KMS-11 (cell line): ENCODE measurements at regions not wholly inside any gene's neighbourhood (a gene's known extent, or its start where the extent isn't known, plus 50 kb on each side); places are given as distances from the start of the nearest gene placed in this dataset.

Experiments
- H2AFZ ChIP-seq: fragments of 200-600 bp; sonication (generic); 2 replicates; pipeline ENCODE4 v1.6.1; 2016; ENCODE audit warnings: antibody characterized with exemption, mixed run types, low read depth
- H3K27ac ChIP-seq: fragments of 200-600 bp; sonication (generic); 2 replicates; pipeline ENCODE4 v1.6.1; 2016; ENCODE audit warnings: mild to moderate bottlenecking, mixed run types
- H3K27me3 ChIP-seq: fragments of 200-600 bp; sonication (generic); 2 replicates; pipeline ENCODE4 v1.6.1; 2017; ENCODE audit warnings: mild to moderate bottlenecking, low read depth, mixed run types, moderate library complexity; ENCODE audit not compliant: insufficient read depth
- H3K36me3 ChIP-seq: fragments of 200-600 bp; sonication (generic); 2 replicates; pipeline ENCODE4 v1.6.1; 2017; ENCODE audit warnings: mild to moderate bottlenecking, mixed run types; ENCODE audit not compliant: insufficient read depth
- H3K4me1 ChIP-seq: fragments of 200-600 bp; sonication (generic); 2 replicates; pipeline ENCODE4 v1.6.1; 2016; ENCODE audit warnings: mild to moderate bottlenecking, low read depth, mixed run types; ENCODE audit not compliant: poor library complexity, severe bottlenecking
- H3K4me2 ChIP-seq: fragments of 200-600 bp; sonication (generic); 2 replicates; pipeline ENCODE4 v1.7.0; 2016; ENCODE audit warnings: mild to moderate bottlenecking, mixed run types
- H3K4me3 ChIP-seq: fragments of 200-600 bp; sonication (generic); IDR thresholded peaks from 2 replicates; pipeline ENCODE4 v1.6.1; 2017; ENCODE audit warnings: low read depth, low read length, mixed read lengths; ENCODE audit not compliant: insufficient read depth
- H3K79me2 ChIP-seq: fragments of 200-600 bp; sonication (generic); 2 replicates; pipeline ENCODE4 v1.6.1; 2016; ENCODE audit warnings: low read depth, mixed run types; ENCODE audit not compliant: insufficient read depth
- H3K9ac ChIP-seq: fragments of 200-600 bp; sonication (generic); 2 replicates; pipeline ENCODE4 v1.6.1; 2016; ENCODE audit warnings: mild to moderate bottlenecking, mixed run types
- H4K20me1 ChIP-seq: fragments of 200-600 bp; sonication (generic); 2 replicates; pipeline ENCODE4 v1.6.1; 2016; ENCODE audit warnings: mild to moderate bottlenecking, mixed run types; ENCODE audit not compliant: insufficient read depth
- CTCF ChIP-seq: fragments of 200-600 bp; sonication (generic); conservative IDR thresholded peaks from 2 replicates; pipeline ENCODE4 v1.6.1; 2017; ENCODE audit warnings: low read depth, mild to moderate bottlenecking, antibody characterized with exemption, low read length, moderate library complexity, mixed read lengths

- H3K4me2 ChIP-seq: no peak overlapping the region
- H3K79me2 ChIP-seq: no peaks in the 10 kb centered on the region
- H4K20me1 ChIP-seq: no peaks in the 10 kb centered on the region
- no peaks in the 10 kb centered on the region for H3K36me3 ChIP-seq
- no peak overlapping the region for H3K9ac ChIP-seq
- H3K4me3 ChIP-seq: no peak overlapping the region
- no peak overlapping the region for H3K27ac ChIP-seq
- no peak for TF ChIP-seq CTCF
- no peak overlapping the region for H2AFZ ChIP-seq
- H3K27me3 ChIP-seq: no peaks in the 10 kb centered on the region
- no peaks in the 10 kb centered on the region for H3K4me1 ChIP-seq
Measured at GRCh38 chr5:165834891-165835290, 2329.5 kb downstream of the MAT2B start.

- TF ChIP-seq CTCF: no peak
- Histone ChIP-seq H3K27me3 (no peaks in the 10 kb centered on the region), H2AFZ (no peak overlapping the region), H3K79me2 (no peaks in the 10 kb centered on the region), H3K4me2 (no peak overlapping the region), H3K27ac (no peak overlapping the region), H3K9ac (no peak overlapping the region), H4K20me1 (no peaks in the 10 kb centered on the region), H3K36me3 (no peaks in the 10 kb centered on the region), H3K4me3 (no peak overlapping the region), H3K4me1 (no peaks in the 10 kb centered on the region)
Measured at GRCh38 chr5:165836046-165836445, 2330.6 kb downstream of the MAT2B start.

- Histone ChIP-seq H3K4me1 (no peaks in the 10 kb centered on the region), H2AFZ (no peak overlapping the region), H3K27me3 (no peaks in the 10 kb centered on the region), H3K4me3 (no peak overlapping the region), H3K36me3 (no peaks in the 10 kb centered on the region), H3K27ac (no peak overlapping the region), H3K79me2 (no peaks in the 10 kb centered on the region), H3K4me2 (no peak overlapping the region), H4K20me1 (no peaks in the 10 kb centered on the region), H3K9ac (no peak overlapping the region)
- no peak for TF ChIP-seq CTCF
Measured at GRCh38 chr5:165837286-165837685, 2331.9 kb downstream of the MAT2B start.

- no peaks in the 10 kb centered on the region for H4K20me1 ChIP-seq
- no peak for TF ChIP-seq CTCF
- no peak overlapping the region for H3K4me2 ChIP-seq
- H2AFZ ChIP-seq: no peak overlapping the region
- no peak overlapping the region for H3K4me3 ChIP-seq
- H3K9ac ChIP-seq: no peak overlapping the region
- H3K4me1 ChIP-seq: no peaks in the 10 kb centered on the region
- no peaks in the 10 kb centered on the region for H3K27me3 ChIP-seq
- H3K79me2 ChIP-seq: no peaks in the 10 kb centered on the region
- H3K27ac ChIP-seq: no peak overlapping the region
- H3K36me3 ChIP-seq: no peaks in the 10 kb centered on the region
Measured at GRCh38 chr5:165844571-165844970, 2339.2 kb downstream of the MAT2B start.

- Histone ChIP-seq H3K4me1 (peaks cover 7% of the 10 kb centered on the region), H3K27me3 (no peaks in the 10 kb centered on the region), H3K4me2 (no peak overlapping the region), H4K20me1 (no peaks in the 10 kb centered on the region), H2AFZ (no peak overlapping the region), H3K79me2 (no peaks in the 10 kb centered on the region), H3K9ac (no peak overlapping the region), H3K4me3 (no peak overlapping the region), H3K36me3 (no peaks in the 10 kb centered on the region), H3K27ac (no peak overlapping the region)
- TF ChIP-seq CTCF: no peak
Measured at GRCh38 chr5:165858118-165858517, 2352.7 kb downstream of the MAT2B start.
